Activated T-helper 2 cell treated with anti-CD3 and anti-CD28 coated beads, Interferon-gamma antibody, Interleukin-2, Interleukin-4, amounts not matched to agents 10 μg/mL and 5 μg/mL and 100 μg/mL, durations not matched to agents 14 hours and 24 hours and 36 hours (primary cell): ENCODE measurements at regions not wholly inside any gene's neighbourhood (a gene's known extent, or its start where the extent isn't known, plus 50 kb on each side); places are given as distances from the start of the nearest gene placed in this dataset.

Source experiments
- DNase-seq: peaks from one replicate; pipeline ENCODE4 v3.0.0; 2021; ENCODE audit warnings: low spot score
- H3K27ac Mint-ChIP-seq: one replicate; pipeline ENCODE4 v1.8.0; 2021; ENCODE audit warnings: mixed read lengths
- H3K27me3 Mint-ChIP-seq: one replicate; pipeline ENCODE4 v1.8.0; 2021; ENCODE audit warnings: low read depth, mixed read lengths
- H3K36me3 Mint-ChIP-seq: one replicate; pipeline ENCODE4 v1.8.0; 2021; ENCODE audit warnings: low read depth, mixed read lengths
- H3K4me1 Mint-ChIP-seq: one replicate; pipeline ENCODE4 v1.8.0; 2021; ENCODE audit warnings: low read depth, mixed read lengths
- H3K4me3 Mint-ChIP-seq: one replicate; pipeline ENCODE4 v1.8.0; 2021; ENCODE audit warnings: low read depth, mild to moderate bottlenecking, moderate library complexity, mixed read lengths
- H3K9me3 Mint-ChIP-seq: one replicate; pipeline ENCODE4 v1.8.0; 2021; ENCODE audit warnings: mixed read lengths
- intact Hi-C: fragments of 100-400 bp; cut with micrococcal nuclease; formaldehyde crosslinking; loops from one replicate; pipeline ENCODE4 v1.15.1; 2023

DNA sequence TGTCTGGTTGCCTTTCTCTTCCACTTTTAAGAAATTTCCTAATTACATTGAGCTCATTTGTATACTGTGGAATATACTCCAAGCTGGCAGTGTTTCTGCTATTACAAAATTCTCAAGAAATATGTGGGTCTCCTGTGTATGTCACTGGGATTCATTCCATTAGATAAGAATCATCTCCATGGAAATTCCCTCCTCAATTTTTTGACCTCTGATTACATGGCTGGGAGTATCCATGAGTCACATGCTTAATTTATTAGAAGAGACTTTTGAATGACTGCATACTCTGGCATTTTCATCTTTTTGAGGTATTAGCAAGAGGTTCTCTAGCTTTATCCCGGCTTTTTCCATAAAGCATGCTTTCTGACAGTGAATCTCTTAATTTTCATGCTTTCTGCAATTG is 665.5 kb upstream of the CNTNAP5 start:
- Mint-ChIP-seq H3K9me3 (peaks cover 32% of the 10 kb centered on the region), H3K4me1 (no peaks in the 10 kb centered on the region), H3K27me3 (no peaks in the 10 kb centered on the region), H3K36me3 (no peaks in the 10 kb centered on the region), H3K4me3 (no peak overlapping the region), H3K27ac (no peak overlapping the region)
- DNase-seq = no peak
- intact Hi-C loops = no loop called here

DNA sequence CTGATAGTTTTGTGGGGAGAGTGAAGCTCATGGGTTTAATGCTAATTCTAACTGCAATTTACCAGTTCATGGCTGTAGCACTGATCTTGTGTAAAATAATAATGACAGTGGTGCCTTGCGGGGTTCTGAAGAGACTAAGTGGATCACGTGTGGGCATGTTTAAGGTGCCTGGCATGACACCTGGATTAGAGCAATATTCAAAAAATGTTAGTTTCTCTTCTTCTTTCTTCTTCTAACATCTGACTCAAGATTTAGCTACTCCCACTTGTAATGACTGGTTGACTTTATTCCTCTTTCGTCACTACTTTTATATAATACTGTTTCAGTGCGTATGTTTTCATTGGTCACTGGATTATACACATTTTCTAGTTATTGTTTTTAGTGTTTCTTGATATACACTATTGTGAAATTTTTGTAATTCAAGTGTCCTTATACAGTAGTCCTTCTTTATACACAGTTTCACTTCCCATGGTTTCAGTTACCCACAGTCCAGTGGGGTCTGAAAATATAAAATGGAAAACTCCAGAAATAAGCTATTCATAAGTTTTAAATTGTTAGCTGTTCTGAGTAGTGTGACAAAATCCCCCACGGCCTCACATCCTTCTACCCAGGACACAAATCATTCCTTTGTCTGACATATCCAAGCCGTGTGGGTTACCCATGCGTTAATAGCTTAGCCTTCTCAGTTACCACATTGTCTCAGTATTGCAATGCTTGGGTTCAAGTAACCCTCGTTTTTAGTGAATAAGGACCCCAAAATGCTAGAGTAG is 662.2 kb upstream of the CNTNAP5 start:
- intact Hi-C loops = no loop called here
- Mint-ChIP-seq H3K27ac (no peak overlapping the region), H3K4me3 (no peak overlapping the region), H3K36me3 (no peaks in the 10 kb centered on the region), H3K4me1 (no peaks in the 10 kb centered on the region), H3K27me3 (no peaks in the 10 kb centered on the region), H3K9me3 (peaks cover 45% of the 10 kb centered on the region)
- DNase-seq = no peak

DNA sequence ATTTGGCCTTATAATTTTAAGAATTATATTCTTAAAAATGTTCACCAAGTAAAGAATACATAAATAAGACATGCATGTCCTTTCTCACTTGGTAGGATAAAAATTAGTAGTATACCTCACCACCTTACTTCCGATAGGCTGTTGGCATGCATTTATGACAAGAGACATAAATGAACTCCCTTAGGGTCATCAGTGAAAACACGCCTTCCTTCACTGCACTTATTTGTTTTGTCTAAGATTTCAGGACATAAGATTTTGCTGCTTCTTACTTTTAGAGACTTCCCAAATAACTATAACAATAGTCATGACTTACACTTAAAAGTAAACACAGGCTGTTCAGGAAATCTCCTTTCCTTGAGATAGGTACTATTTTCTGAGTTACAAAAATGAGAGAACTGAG is 661.3 kb upstream of the CNTNAP5 start:
- Mint-ChIP-seq H3K9me3 (peaks cover 48% of the 10 kb centered on the region), H3K36me3 (no peaks in the 10 kb centered on the region), H3K4me1 (no peaks in the 10 kb centered on the region), H3K4me3 (no peak overlapping the region), H3K27me3 (no peaks in the 10 kb centered on the region), H3K27ac (no peak overlapping the region)
- intact Hi-C loops = no loop called here
- DNase-seq = no peak

DNA sequence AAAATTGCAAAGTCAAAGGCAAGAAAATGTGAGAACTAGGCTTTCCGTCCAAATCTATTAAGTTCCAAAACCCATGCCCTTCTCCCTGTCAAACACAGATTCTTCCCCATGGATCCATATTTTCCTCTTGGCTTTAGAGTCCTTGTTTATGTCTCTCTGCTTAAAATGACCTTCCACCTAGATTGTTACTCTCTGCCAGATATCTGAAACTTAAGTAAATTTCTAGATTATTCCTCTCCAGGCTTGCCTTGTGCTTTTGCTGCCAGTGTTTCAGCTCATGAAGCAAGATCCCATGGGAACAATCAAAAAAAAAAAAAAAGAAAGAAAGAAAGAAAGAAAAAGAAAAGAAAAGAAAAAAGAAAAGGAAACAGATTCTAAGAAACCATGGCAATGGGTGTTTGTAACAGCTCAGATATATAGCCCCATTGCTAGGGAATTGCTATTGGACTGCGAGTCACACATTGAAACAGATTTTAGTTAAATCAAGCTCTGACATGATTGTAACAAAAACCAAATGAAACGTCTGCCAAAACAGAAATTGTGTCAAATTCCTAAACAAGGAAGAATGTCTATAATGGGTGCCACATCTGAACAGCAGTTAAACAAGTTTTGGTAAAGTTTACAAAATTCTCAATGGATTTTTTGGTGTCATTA is 660.7 kb upstream of the CNTNAP5 start:
- Mint-ChIP-seq H3K4me1 (no peaks in the 10 kb centered on the region), H3K4me3 (no peak overlapping the region), H3K27ac (no peak overlapping the region), H3K9me3 (peaks cover 51% of the 10 kb centered on the region), H3K27me3 (no peaks in the 10 kb centered on the region), H3K36me3 (no peaks in the 10 kb centered on the region)
- DNase-seq = no peak
- intact Hi-C loops = no loop called here

DNA sequence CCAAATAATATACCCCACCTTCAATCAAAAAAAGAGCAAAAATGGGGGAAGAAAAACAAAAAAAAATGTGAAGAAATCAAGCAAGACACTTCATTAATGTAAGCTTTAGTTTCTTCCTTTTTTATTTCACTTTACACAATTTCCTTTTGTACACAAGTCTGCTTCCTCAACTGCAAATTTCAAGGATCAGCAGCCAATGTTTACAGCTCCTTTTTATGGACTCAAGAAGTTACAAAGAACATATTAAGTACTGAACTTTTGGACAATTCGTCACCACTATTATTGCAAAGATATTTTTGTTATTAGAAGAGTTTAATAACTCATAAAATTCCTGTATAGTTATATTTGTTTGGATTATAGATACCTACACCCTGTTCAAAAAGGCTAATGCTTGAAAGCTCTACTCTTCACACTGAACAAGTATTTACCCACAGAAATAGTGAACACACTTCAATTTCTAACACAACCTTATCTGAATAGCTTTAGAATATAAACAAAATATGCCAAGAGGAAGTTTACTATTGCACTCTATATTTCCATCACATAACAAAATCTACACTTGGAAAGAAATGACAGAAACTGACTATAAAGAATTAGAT is 658.7 kb upstream of the CNTNAP5 start:
- no peaks in the 10 kb centered on the region for H3K4me1 Mint-ChIP-seq
- H3K9me3 Mint-ChIP-seq = peaks cover 45% of the 10 kb centered on the region
- no peak for DNase-seq
- no peak overlapping the region for H3K4me3 Mint-ChIP-seq
- H3K27ac Mint-ChIP-seq = no peak overlapping the region
- H3K27me3 Mint-ChIP-seq = no peaks in the 10 kb centered on the region
- no peaks in the 10 kb centered on the region for H3K36me3 Mint-ChIP-seq
- intact Hi-C loops = no loop called here

DNA sequence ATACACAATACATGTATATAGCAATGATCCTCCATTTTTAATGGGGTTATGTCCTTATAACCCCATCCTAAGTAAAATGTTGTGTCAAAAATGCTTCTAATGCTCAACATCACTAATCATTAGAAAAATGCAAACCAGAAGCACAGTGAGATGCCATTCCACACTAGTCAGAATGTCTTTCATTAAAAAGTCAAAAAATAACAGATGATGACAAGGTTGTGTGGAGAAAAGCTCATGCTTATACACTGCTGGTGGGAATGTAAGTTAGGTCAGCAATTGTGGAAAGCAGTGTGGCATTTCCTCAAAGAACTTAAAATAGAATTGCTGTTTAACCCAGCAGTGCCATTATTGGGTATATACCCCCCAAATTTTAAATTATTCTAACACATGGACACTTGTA is 654.9 kb upstream of the CNTNAP5 start:
- Mint-ChIP-seq H3K27ac (no peak overlapping the region), H3K4me3 (no peak overlapping the region), H3K9me3 (peaks cover 32% of the 10 kb centered on the region), H3K27me3 (no peaks in the 10 kb centered on the region), H3K4me1 (no peaks in the 10 kb centered on the region), H3K36me3 (no peaks in the 10 kb centered on the region)
- no peak for DNase-seq
- intact Hi-C loops = no loop called here

DNA sequence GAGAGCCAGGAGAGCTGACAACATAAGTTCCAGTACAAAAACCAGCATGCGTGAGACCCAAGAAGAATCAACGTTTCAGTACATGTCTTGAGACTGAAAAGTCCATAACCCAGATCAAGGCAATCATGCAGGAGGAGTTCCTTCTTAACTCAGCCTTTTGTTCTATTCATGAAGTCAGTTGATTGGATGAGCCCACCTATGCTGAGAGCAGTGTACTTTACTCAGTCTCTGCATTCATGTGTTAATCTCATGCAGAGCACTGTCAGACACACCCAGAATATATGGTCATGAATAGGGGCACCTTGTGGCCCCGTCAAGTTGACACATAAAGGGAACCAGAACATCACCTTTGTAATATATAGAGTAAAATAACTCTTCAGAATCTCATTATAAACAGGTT is 653.6 kb upstream of the CNTNAP5 start:
- H3K27me3 Mint-ChIP-seq = no peaks in the 10 kb centered on the region

DNA sequence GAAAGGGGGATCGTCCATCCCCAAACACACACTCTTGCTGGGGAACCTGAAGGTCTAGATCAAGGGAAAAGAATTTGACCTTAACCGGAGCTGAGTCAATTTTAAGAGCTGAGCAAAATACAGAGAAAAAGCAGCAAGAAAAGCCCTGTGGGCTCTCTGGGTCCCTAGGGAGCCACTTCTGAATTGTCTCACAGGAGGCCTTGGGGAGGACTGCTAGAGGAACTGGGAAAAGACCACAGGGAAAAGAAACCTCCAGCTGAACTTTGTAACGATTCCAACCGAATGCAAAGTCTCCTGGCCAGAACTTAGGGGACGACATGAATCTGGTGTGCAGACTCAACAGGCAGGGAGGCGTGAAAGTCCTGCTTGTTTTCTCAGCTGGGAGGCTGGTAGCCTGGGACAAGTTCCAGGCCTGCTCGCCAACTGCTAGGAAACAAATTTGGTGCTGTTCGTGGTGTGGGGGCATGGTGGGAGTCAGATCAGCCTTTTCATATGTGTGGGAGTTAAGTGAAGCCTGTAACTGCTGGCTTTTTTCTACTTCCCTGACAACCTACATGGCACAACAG is 644.6 kb upstream of the CNTNAP5 start:
- Mint-ChIP-seq H3K4me3 (no peak overlapping the region), H3K27me3 (no peaks in the 10 kb centered on the region), H3K9me3 (peaks cover 50% of the 10 kb centered on the region), H3K4me1 (no peaks in the 10 kb centered on the region), H3K27ac (no peak overlapping the region), H3K36me3 (no peaks in the 10 kb centered on the region)
- intact Hi-C loops = no loop called here
- no peak for DNase-seq

More for the DNA sequence above, 653.6 kb upstream of the CNTNAP5 start:
- Mint-ChIP-seq H3K9me3 (peaks cover 33% of the 10 kb centered on the region), H3K4me3 (no peak overlapping the region), H3K36me3 (no peaks in the 10 kb centered on the region), H3K27ac (no peak overlapping the region), H3K4me1 (no peaks in the 10 kb centered on the region)
- intact Hi-C loops = no loop called here
- no peak for DNase-seq

DNA sequence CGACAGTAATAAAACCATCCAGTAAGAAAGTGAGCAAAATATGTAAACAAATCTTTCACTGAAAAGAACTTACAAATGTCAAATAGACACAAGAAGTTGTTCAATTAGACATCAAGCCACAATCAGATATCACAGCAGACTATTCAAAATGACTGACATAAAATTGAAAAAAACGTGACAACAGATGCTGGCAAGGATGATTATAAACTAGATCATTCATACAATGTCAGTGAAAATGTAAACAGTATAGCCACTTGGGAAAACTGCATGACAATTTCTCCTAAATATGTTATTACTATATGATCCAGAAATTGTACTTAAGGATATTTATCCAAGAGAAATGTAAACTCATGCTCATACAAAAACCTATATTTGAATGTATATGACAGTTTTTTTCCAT is 609.4 kb upstream of the CNTNAP5 start:
- no peak overlapping the region for H3K27ac Mint-ChIP-seq
- peaks cover 33% of the 10 kb centered on the region for H3K9me3 Mint-ChIP-seq
- H3K4me1 Mint-ChIP-seq = no peaks in the 10 kb centered on the region
- no peak for DNase-seq
- intact Hi-C loops = no loop called here
- H3K36me3 Mint-ChIP-seq = no peaks in the 10 kb centered on the region
- H3K4me3 Mint-ChIP-seq = no peak overlapping the region
- H3K27me3 Mint-ChIP-seq = no peaks in the 10 kb centered on the region

DNA sequence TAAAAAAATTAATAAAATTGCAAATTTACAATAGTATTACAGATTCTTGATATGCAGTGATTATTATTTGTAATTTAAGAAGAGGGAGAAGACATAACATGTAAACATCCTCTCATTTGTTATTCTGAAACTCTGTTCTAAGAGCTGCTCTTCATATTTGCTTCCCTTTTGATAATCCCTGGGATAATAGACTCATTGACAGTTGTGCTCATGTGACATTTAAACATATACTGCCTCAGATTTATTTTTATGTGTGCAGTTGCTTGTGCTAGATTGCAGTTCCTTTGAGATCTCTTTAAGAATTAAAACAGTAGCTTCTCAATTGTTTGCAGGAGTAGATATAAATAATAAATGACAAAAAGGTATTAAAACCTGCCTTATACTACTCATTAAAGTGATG is 605.1 kb upstream of the CNTNAP5 start:
- intact Hi-C loops = no loop called here
- Mint-ChIP-seq H3K4me3 (no peak overlapping the region), H3K27ac (no peak overlapping the region), H3K9me3 (peaks cover 4% of the 10 kb centered on the region), H3K36me3 (no peaks in the 10 kb centered on the region), H3K4me1 (no peaks in the 10 kb centered on the region), H3K27me3 (no peaks in the 10 kb centered on the region)
- no peak for DNase-seq

DNA sequence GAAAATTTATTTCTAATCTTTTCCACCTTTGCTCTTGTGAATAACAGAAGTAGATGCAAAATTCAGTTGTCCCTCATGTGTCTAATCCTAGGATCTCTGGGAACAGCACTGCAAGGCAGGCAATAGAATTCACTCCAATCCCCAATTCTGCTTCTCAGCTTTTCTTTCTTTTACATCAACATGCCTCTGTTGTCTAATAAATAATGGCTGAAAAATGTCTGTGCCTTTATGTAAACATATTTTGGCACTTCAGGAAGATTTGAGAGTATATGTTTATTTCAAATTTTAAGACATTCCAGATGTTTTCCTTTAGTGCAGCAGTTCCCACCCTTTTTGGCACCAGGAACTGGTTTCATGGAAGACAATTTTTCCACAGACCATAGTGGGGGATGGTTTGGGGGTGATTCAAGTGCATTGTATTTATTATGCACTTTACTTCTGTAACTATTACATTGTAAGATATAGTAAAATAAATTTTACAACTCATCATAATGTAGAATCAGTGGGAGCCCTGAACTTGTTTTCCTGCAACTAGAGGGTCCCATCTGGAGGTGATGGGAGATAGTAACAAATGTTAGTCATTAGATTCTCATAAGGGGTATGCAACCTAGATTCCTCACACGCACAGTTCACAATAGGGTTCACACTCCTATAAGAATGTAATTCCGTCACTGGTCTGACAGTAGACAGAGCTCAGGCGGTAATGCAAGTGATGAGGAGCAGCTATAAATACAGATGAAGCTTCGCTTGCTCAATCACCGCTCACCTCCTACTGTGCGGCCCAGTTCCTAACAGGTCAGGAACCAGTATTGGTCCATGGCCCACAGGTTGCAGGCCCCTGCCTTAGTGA is 590.3 kb upstream of the CNTNAP5 start:
- no peaks in the 10 kb centered on the region for H3K4me1 Mint-ChIP-seq
- H3K27me3 Mint-ChIP-seq = no peaks in the 10 kb centered on the region
- no peak overlapping the region for H3K4me3 Mint-ChIP-seq
- intact Hi-C loops = no loop called here
- no peak for DNase-seq
- H3K36me3 Mint-ChIP-seq = no peaks in the 10 kb centered on the region
- H3K27ac Mint-ChIP-seq = no peak overlapping the region
- H3K9me3 Mint-ChIP-seq = peaks cover 17% of the 10 kb centered on the region

DNA sequence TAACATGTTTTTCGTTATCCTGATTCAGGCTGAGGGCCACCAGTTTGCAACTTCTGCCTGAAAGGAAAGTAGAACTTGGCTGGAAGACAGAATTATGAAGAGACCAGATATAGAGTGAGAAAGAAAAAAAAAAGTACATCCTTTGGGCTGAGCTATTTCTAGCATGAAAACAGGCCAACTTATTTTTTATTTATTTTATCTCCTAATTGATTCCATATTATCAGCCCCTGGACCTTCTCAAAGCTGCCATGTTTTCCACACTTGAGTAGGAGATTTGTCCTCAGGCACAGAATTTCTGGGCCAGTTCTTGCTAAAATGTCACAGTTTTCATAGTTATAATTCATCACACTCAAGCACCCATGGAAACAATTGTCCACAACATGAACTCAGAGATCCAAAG is 586.8 kb upstream of the CNTNAP5 start:
- H3K36me3 Mint-ChIP-seq = no peaks in the 10 kb centered on the region
- no peaks in the 10 kb centered on the region for H3K27me3 Mint-ChIP-seq
- no peaks in the 10 kb centered on the region for H3K4me1 Mint-ChIP-seq
- H3K27ac Mint-ChIP-seq = no peak overlapping the region
- intact Hi-C loops = no loop called here
- DNase-seq = no peak
- peaks cover 25% of the 10 kb centered on the region for H3K9me3 Mint-ChIP-seq
- no peak overlapping the region for H3K4me3 Mint-ChIP-seq
